Fibroblast of lung (primary cell): ENCODE measurements at regions not wholly inside any gene's neighbourhood (a gene's known extent, or its start where the extent isn't known, plus 50 kb on each side); places are given as distances from the start of the nearest gene placed in this dataset.

Source experiments
- DNase-seq, 2 donors: peaks; one replicate each; pipeline versions ENCODE4 v3.0.0 to v3.0.0-alpha.2; 2010; ENCODE audit warnings: low read depth in 2 of 2
- H2AFZ ChIP-seq: 2 replicates; pipeline ENCODE4 v1.5.1; 2012; ENCODE audit warnings: low read length, control low read depth, inconsistent platforms
- H3K27ac ChIP-seq: 2 replicates; pipeline ENCODE4 v1.5.1; 2011; ENCODE audit warnings: low read length, control low read depth; ENCODE audit not compliant: insufficient read depth
- H3K27me3 ChIP-seq: 2 replicates; pipeline ENCODE4 v1.5.1; 2011; ENCODE audit warnings: mild to moderate bottlenecking, low read length; ENCODE audit not compliant: control insufficient read depth, insufficient read depth
- H3K36me3 ChIP-seq: 2 replicates; pipeline ENCODE4 v1.5.1; 2011; ENCODE audit warnings: low read length; ENCODE audit not compliant: control insufficient read depth, insufficient read depth
- H3K4me1 ChIP-seq: 2 replicates; pipeline ENCODE4 v1.5.1; 2011; ENCODE audit warnings: low read length; ENCODE audit not compliant: control insufficient read depth, insufficient read depth; ENCODE audit errors: extremely low read depth
- H3K4me2 ChIP-seq: 2 replicates; pipeline ENCODE4 v1.5.1; 2011; ENCODE audit warnings: low read length, control low read depth; ENCODE audit not compliant: insufficient read depth; ENCODE audit errors: extremely low read depth
- H3K4me3 ChIP-seq, 4 experiments: fragments of 200-600 bp in 1 of 4; sonication (generic) in 1 of 4; replicated peaks in 1 of 4; 2 replicates each; pipeline ENCODE4 v1.5.1; 2011 to 2016; ENCODE audit warnings: low read length in 4 of 4, low read depth in 3 of 4, mild to moderate bottlenecking in 3 of 4, control low read depth in 2 of 4, inconsistent platforms in 1 of 4, mixed read lengths in 1 of 4; ENCODE audit not compliant: insufficient read depth in 1 of 4; ENCODE audit errors: control extremely low read depth in 1 of 4
- H3K79me2 ChIP-seq: 2 replicates; pipeline ENCODE4 v1.5.1; 2012; ENCODE audit warnings: mild to moderate bottlenecking, low read length, inconsistent platforms; ENCODE audit not compliant: control insufficient read depth, insufficient read depth
- H3K9ac ChIP-seq: 2 replicates; pipeline ENCODE4 v1.5.1; 2011; ENCODE audit warnings: mild to moderate bottlenecking, low read length, control low read depth; ENCODE audit not compliant: insufficient read depth
- H3K9me3 ChIP-seq: 2 replicates; pipeline ENCODE4 v1.5.1; 2012; ENCODE audit warnings: low read depth, low read length; ENCODE audit not compliant: control insufficient read depth, insufficient read depth
- H4K20me1 ChIP-seq: 2 replicates; pipeline ENCODE4 v1.5.1; 2011; ENCODE audit warnings: low read length; ENCODE audit not compliant: control insufficient read depth, insufficient read depth; ENCODE audit errors: extremely low read depth
- EZH2 ChIP-seq: IDR thresholded peaks from 2 replicates; pipeline ENCODE4 v1.5.1; 2012; ENCODE audit warnings: low read length, control low read depth, mild to moderate bottlenecking; ENCODE audit errors: missing control alignments
- TF ChIP-seq, protein P1 (sequence below), 2 donors: IDR thresholded peaks in 1 of 2; conservative IDR thresholded peaks in 1 of 2; 1 replicate in 1 of 2; 2 replicates in 1 of 2; pipeline ENCODE4 v1.5.1; 2011 to 2012; ENCODE audit warnings: low read length in 2 of 2, control low read depth in 1 of 2, inconsistent platforms in 1 of 2, low read depth in 1 of 2, mild to moderate bottlenecking in 1 of 2

DNA sequence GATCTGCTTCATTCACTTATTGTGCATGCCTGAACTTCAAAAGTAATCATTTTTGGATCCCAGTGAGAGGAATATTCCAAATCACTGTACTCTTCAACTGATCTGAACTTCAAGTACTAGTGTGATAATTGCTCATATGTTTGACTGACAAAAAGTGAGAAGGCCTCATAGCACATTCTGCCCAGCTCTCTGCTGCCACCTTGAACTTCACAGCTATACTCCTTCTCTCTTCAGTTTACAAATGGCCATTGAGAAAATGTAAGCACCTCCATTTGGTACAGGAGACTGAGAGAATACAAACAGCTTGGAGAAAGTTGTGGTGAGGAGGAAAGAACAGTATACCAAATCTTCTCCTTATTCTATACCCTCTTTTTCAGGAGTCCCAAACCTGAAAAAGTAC lies 946.0 kb upstream of the CHAC2 start:
- TF ChIP-seq, protein P1, sequence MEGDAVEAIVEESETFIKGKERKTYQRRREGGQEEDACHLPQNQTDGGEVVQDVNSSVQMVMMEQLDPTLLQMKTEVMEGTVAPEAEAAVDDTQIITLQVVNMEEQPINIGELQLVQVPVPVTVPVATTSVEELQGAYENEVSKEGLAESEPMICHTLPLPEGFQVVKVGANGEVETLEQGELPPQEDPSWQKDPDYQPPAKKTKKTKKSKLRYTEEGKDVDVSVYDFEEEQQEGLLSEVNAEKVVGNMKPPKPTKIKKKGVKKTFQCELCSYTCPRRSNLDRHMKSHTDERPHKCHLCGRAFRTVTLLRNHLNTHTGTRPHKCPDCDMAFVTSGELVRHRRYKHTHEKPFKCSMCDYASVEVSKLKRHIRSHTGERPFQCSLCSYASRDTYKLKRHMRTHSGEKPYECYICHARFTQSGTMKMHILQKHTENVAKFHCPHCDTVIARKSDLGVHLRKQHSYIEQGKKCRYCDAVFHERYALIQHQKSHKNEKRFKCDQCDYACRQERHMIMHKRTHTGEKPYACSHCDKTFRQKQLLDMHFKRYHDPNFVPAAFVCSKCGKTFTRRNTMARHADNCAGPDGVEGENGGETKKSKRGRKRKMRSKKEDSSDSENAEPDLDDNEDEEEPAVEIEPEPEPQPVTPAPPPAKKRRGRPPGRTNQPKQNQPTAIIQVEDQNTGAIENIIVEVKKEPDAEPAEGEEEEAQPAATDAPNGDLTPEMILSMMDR (conservative IDR thresholded peaks at IDR 0.05 in 1 of 2, IDR thresholded peaks at IDR 0.05 in 1 of 2; ENCODE audit: low read depth in 1 of 2, low read length in 2 of 2): no peak
- no peak for TF ChIP-seq EZH2
- H4K20me1 ChIP-seq: no peaks in the 10 kb centered on the region

DNA sequence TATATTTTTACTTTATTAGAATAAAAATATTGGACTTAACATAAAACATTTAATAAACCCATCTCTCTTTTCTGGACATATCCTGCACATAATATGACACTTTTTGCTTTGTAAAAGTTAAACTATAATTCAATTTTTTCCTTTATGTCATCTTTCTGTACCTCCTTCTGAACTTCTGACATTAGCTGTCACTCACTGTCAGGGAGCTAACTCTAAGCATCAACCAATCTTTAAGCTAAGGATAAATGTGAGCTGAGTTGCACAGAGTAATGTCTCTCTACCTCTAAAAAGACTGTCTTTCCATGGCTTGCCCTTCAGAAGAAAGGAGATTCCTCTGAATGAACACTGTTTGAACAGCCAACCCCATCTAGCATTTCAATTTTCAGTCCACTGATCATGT lies 948.6 kb upstream of the CHAC2 start:
- Histone ChIP-seq H3K9ac (no peak overlapping the region), H3K36me3 (no peaks in the 10 kb centered on the region), H2AFZ (no peak overlapping the region), H3K79me2 (no peaks in the 10 kb centered on the region), H3K4me3 (no peak overlapping the region), H3K27ac (no peak overlapping the region), H3K4me1 (no peaks in the 10 kb centered on the region), H3K27me3 (no peaks in the 10 kb centered on the region), H3K9me3 (no peaks in the 10 kb centered on the region), H3K4me2 (no peak overlapping the region), H4K20me1 (no peaks in the 10 kb centered on the region)
- TF ChIP-seq, protein P1 (conservative IDR thresholded peaks at IDR 0.05 in 1 of 2, IDR thresholded peaks at IDR 0.05 in 1 of 2; ENCODE audit: low read depth in 1 of 2, low read length in 2 of 2): no peak
- DNase-seq: no peak

More for the DNA sequence above, 946.0 kb upstream of the CHAC2 start:
- Histone ChIP-seq H3K79me2 (no peaks in the 10 kb centered on the region), H3K4me2 (no peak overlapping the region), H3K36me3 (no peaks in the 10 kb centered on the region), H3K27ac (no peak overlapping the region), H3K4me1 (no peaks in the 10 kb centered on the region), H3K4me3 (no peak overlapping the region), H2AFZ (no peak overlapping the region), H3K9ac (no peak overlapping the region), H3K27me3 (no peaks in the 10 kb centered on the region), H3K9me3 (no peaks in the 10 kb centered on the region)
- peak in 1 of 2 donors; percentile 7 for DNase-seq

DNA sequence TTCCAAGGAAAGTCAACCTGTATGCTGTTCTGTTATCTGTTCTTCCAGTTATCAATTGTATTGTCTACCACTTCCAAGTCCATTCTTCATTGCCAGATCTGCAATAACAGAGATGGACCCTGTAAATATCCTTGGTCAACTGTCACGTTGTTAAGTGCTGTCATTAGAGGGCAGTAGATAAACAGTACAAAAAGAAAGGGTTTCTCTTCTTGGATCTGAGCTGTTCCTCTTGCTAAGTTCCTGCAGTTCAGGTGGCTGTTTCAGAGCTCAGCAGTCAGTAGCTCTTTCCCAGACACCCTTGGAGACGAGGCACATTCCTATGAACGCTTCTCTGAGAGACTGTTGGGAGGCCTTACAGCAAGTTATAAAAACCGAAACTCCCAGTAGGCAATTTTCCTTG lies 957.1 kb upstream of the CHAC2 start:
- no peak overlapping the region for H3K4me2 ChIP-seq
- H3K4me3 ChIP-seq: no peak overlapping the region
- no peaks in the 10 kb centered on the region for H4K20me1 ChIP-seq
- no peak overlapping the region for H3K9ac ChIP-seq
- no peaks in the 10 kb centered on the region for H3K4me1 ChIP-seq
- H3K36me3 ChIP-seq: no peaks in the 10 kb centered on the region
- TF ChIP-seq, protein P1 (conservative IDR thresholded peaks at IDR 0.05 in 1 of 2, IDR thresholded peaks at IDR 0.05 in 1 of 2; ENCODE audit: low read depth in 1 of 2, low read length in 2 of 2): peak; percentile 19 to 52
- TF ChIP-seq EZH2: no peak
- H3K79me2 ChIP-seq: no peaks in the 10 kb centered on the region
- DNase-seq: peak; percentile 37 to 63
- H2AFZ ChIP-seq: no peak overlapping the region
- H3K27ac ChIP-seq: no peak overlapping the region
- H3K27me3 ChIP-seq: no peaks in the 10 kb centered on the region
- no peaks in the 10 kb centered on the region for H3K9me3 ChIP-seq
